WTC11 (cell line): ENCODE measurements at regions not wholly inside any gene's neighbourhood (a gene's known extent, or its start where the extent isn't known, plus 50 kb on each side); places are given as distances from the start of the nearest gene placed in this dataset.

Experiments
- CREB1 ChIP-seq: sonication (generic); formaldehyde crosslinking; IDR thresholded peaks from 2 replicates; pipeline ENCODE4 v1.8.0; 2023; ENCODE audit warnings: mild to moderate bottlenecking, missing genetic modification reagents
- JUN ChIP-seq: sonication (generic); formaldehyde crosslinking; IDR thresholded peaks from 2 replicates; pipeline ENCODE4 v1.8.0; 2023; ENCODE audit warnings: mild to moderate bottlenecking, missing genetic modification reagents
- NR1H2 ChIP-seq: sonication (generic); formaldehyde crosslinking; IDR thresholded peaks from 2 replicates; pipeline ENCODE4 v1.9.0; 2021; ENCODE audit warnings: mild to moderate bottlenecking, moderate library complexity, missing genetic modification reagents
- TF ChIP-seq, protein P1 (sequence below): sonication (generic); formaldehyde crosslinking; IDR thresholded peaks from 2 replicates; pipeline ENCODE4 v1.8.1; 2022; ENCODE audit warnings: low read depth, mild to moderate bottlenecking, moderate library complexity, missing genetic modification reagents, borderline replicate concordance
- TF ChIP-seq, protein P2 (sequence below): fragments of 200-600 bp; IDR thresholded peaks from 2 replicates; pipeline ENCODE4 v1.8.0; 2022; ENCODE audit warnings: antibody characterized with exemption

GRCh38 chr2:52676056-52676455 lies 1091.5 kb upstream of the CHAC2 start:
- TF ChIP-seq NR1H2 (CRISPR knock-in tag) (no peak), CREB1 (CRISPR knock-in tag) (no peak), JUN (CRISPR knock-in tag) (no peak)
- TF ChIP-seq, protein P1, sequence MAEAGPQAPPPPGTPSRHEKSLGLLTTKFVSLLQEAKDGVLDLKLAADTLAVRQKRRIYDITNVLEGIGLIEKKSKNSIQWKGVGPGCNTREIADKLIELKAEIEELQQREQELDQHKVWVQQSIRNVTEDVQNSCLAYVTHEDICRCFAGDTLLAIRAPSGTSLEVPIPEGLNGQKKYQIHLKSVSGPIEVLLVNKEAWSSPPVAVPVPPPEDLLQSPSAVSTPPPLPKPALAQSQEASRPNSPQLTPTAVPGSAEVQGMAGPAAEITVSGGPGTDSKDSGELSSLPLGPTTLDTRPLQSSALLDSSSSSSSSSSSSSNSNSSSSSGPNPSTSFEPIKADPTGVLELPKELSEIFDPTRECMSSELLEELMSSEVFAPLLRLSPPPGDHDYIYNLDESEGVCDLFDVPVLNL (CRISPR knock-in tag) = no peak
- TF ChIP-seq, protein P2, sequence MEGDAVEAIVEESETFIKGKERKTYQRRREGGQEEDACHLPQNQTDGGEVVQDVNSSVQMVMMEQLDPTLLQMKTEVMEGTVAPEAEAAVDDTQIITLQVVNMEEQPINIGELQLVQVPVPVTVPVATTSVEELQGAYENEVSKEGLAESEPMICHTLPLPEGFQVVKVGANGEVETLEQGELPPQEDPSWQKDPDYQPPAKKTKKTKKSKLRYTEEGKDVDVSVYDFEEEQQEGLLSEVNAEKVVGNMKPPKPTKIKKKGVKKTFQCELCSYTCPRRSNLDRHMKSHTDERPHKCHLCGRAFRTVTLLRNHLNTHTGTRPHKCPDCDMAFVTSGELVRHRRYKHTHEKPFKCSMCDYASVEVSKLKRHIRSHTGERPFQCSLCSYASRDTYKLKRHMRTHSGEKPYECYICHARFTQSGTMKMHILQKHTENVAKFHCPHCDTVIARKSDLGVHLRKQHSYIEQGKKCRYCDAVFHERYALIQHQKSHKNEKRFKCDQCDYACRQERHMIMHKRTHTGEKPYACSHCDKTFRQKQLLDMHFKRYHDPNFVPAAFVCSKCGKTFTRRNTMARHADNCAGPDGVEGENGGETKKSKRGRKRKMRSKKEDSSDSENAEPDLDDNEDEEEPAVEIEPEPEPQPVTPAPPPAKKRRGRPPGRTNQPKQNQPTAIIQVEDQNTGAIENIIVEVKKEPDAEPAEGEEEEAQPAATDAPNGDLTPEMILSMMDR = no peak
